ENCODE measurements at regions not wholly inside any gene's neighbourhood (a gene's known extent, or its start where the extent isn't known, plus 50 kb on each side); places are given as distances from the start of the nearest gene placed in this dataset.
"Not testable (repeated sequence)": the region's sequence is repeated elsewhere in the genome, so short reads cannot be mapped to it uniquely, and the experiment has no call there.

- not testable (repeated sequence) for H3K27ac Mint-ChIP-seq (ENCODE audit: unreplicated experiment); H3K36me3 Mint-ChIP-seq (ENCODE audit: low read depth); DNase-seq (ENCODE audit: low spot score); H3K4me1 Mint-ChIP-seq (ENCODE audit: low read depth); H3K4me3 Mint-ChIP-seq (ENCODE audit: unreplicated experiment)
- H3K27me3 Mint-ChIP-seq (ENCODE audit: low read depth) = peaks cover 14% of the 10 kb centered on the region
- peaks cover 16% of the 10 kb centered on the region for H3K9me3 Mint-ChIP-seq (ENCODE audit: low read depth)
Measured at GRCh38 chr10:95137990-95138625, 55.9 kb upstream of the ACSM6 start.

- Mint-ChIP-seq H3K4me1 (ENCODE audit: low read depth) (no peaks in the 10 kb centered on the region), H3K27ac (ENCODE audit: unreplicated experiment) (no peak overlapping the region), H3K36me3 (ENCODE audit: low read depth) (peaks cover 2% of the 10 kb centered on the region), H3K9me3 (ENCODE audit: low read depth) (peaks cover under 1% of the 10 kb centered on the region), H3K27me3 (ENCODE audit: low read depth) (peaks cover 14% of the 10 kb centered on the region), H3K4me3 (ENCODE audit: unreplicated experiment) (no peak overlapping the region)
- no peak for TF ChIP-seq CTCF (IDR thresholded peaks at IDR 0.05)
- DNase-seq (ENCODE audit: low spot score) = no peak
Measured at GRCh38 chr10:95134490-95134889, 59.5 kb upstream of the ACSM6 start.

- Mint-ChIP-seq H3K4me1 (ENCODE audit: low read depth) (no peaks in the 10 kb centered on the region), H3K4me3 (ENCODE audit: unreplicated experiment) (no peak overlapping the region), H3K36me3 (ENCODE audit: low read depth) (peaks cover 2% of the 10 kb centered on the region), H3K27ac (ENCODE audit: unreplicated experiment) (no peak overlapping the region), H3K9me3 (ENCODE audit: low read depth) (peaks cover 4% of the 10 kb centered on the region), H3K27me3 (ENCODE audit: low read depth) (peaks cover 14% of the 10 kb centered on the region)
- no peak for TF ChIP-seq CTCF (IDR thresholded peaks at IDR 0.05)
- no peak for DNase-seq (ENCODE audit: low spot score)
Measured at GRCh38 chr10:95133997-95134396, 60.0 kb upstream of the ACSM6 start.

- TF ChIP-seq CTCF (IDR thresholded peaks at IDR 0.05) = peak; percentile 85
- Mint-ChIP-seq H3K27me3 (ENCODE audit: low read depth) (peaks cover 11% of the 10 kb centered on the region), H3K4me3 (ENCODE audit: unreplicated experiment) (no peak overlapping the region), H3K36me3 (ENCODE audit: low read depth) (peaks cover 2% of the 10 kb centered on the region), H3K4me1 (ENCODE audit: low read depth) (no peaks in the 10 kb centered on the region), H3K27ac (ENCODE audit: unreplicated experiment) (no peak overlapping the region), H3K9me3 (ENCODE audit: low read depth) (peaks cover 4% of the 10 kb centered on the region)
- DNase-seq (ENCODE audit: low spot score) = no peak
Measured at GRCh38 chr10:95133016-95133752, 60.9 kb upstream of the ACSM6 start.

- not testable (repeated sequence) for H3K4me1 Mint-ChIP-seq (ENCODE audit: low read depth); H3K9me3 Mint-ChIP-seq (ENCODE audit: low read depth); H3K27ac Mint-ChIP-seq (ENCODE audit: unreplicated experiment); DNase-seq (ENCODE audit: low spot score); H3K4me3 Mint-ChIP-seq (ENCODE audit: unreplicated experiment); H3K36me3 Mint-ChIP-seq (ENCODE audit: low read depth); H3K27me3 Mint-ChIP-seq (ENCODE audit: low read depth)
Measured at GRCh38 chr10:95130429-95130828, 61.1 kb upstream of the CYP2C8 start.

- TF ChIP-seq CTCF (IDR thresholded peaks at IDR 0.05) = no peak
- H3K36me3 Mint-ChIP-seq (ENCODE audit: low read depth) = no peaks in the 10 kb centered on the region
- no peak overlapping the region for H3K27ac Mint-ChIP-seq (ENCODE audit: unreplicated experiment)
- H3K4me1 Mint-ChIP-seq (ENCODE audit: low read depth) = no peaks in the 10 kb centered on the region
- no peak overlapping the region for H3K4me3 Mint-ChIP-seq (ENCODE audit: unreplicated experiment)
- no peak for DNase-seq (ENCODE audit: low spot score)
- H3K27me3 Mint-ChIP-seq (ENCODE audit: low read depth) = peaks cover 10% of the 10 kb centered on the region
- peaks cover 9% of the 10 kb centered on the region for H3K9me3 Mint-ChIP-seq (ENCODE audit: low read depth)
Measured at GRCh38 chr10:95125582-95125981, 56.3 kb upstream of the CYP2C8 start.
